ENCODE measurements at regions not wholly inside any gene's neighbourhood (a gene's known extent, or its start where the extent isn't known, plus 50 kb on each side); places are given as distances from the start of the nearest gene placed in this dataset.

GRCh38 chr5:30932273-30933017 lies 261.0 kb upstream of the CDH6 start:
- DNase-seq = no peak

GRCh38 chr5:30930736-30931135 lies 262.8 kb upstream of the CDH6 start:
- DNase-seq = no peak

GRCh38 chr5:30928956-30929355 lies 264.5 kb upstream of the CDH6 start:
- DNase-seq = no peak

GRCh38 chr5:30926218-30926617 lies 267.3 kb upstream of the CDH6 start:
- no peak for DNase-seq

GRCh38 chr5:30921388-30921787 lies 272.1 kb upstream of the CDH6 start:
- no peak for DNase-seq

- DNase-seq = no peak
These were observed 275.3 kb upstream of the CDH6 start for GRCh38 chr5:30918171-30918570.

- DNase-seq = no peak
These were observed 285.1 kb upstream of the CDH6 start for GRCh38 chr5:30908356-30908755.

GRCh38 chr5:30900367-30900766 lies 293.1 kb upstream of the CDH6 start:
- DNase-seq = no peak

GRCh38 chr5:30894811-30895210 lies 298.7 kb upstream of the CDH6 start:
- DNase-seq = no peak

- no peak for DNase-seq
These were observed 301.8 kb upstream of the CDH6 start for GRCh38 chr5:30891660-30892059.

- DNase-seq = no peak
These were observed 303.1 kb upstream of the CDH6 start for GRCh38 chr5:30890377-30890776.

GRCh38 chr5:30880514-30880913 lies 313.0 kb upstream of the CDH6 start:
- no peak for DNase-seq

GRCh38 chr5:30879887-30880286 lies 313.6 kb upstream of the CDH6 start:
- DNase-seq = no peak

- no peak for DNase-seq
These were observed 314.7 kb upstream of the CDH6 start for GRCh38 chr5:30878746-30879145.

- DNase-seq = no peak
These were observed 315.2 kb upstream of the CDH6 start for GRCh38 chr5:30878296-30878695.

- no peak for DNase-seq
These were observed 319.0 kb upstream of the CDH6 start for GRCh38 chr5:30874241-30875034.

GRCh38 chr5:30871196-30871595 lies 322.3 kb upstream of the CDH6 start:
- no peak for DNase-seq

- DNase-seq = no peak
These were observed 325.8 kb upstream of the CDH6 start for GRCh38 chr5:30867711-30868110.

GRCh38 chr5:30866142-30866541 lies 327.3 kb upstream of the CDH6 start:
- DNase-seq = no peak

- DNase-seq = no peak
These were observed 337.2 kb upstream of the CDH6 start for GRCh38 chr5:30856242-30856641.

GRCh38 chr5:30853158-30853557 lies 340.3 kb upstream of the CDH6 start:
- DNase-seq = no peak

GRCh38 chr5:30850866-30851265 lies 342.6 kb upstream of the CDH6 start:
- no peak for DNase-seq

GRCh38 chr5:30849931-30850710 lies 343.4 kb upstream of the CDH6 start:
- no peak for DNase-seq

Measured in occipital lobe (tissue), 1 donor.